ENCODE measurements at regions not wholly inside any gene's neighbourhood (a gene's known extent, or its start where the extent isn't known, plus 50 kb on each side); places are given as distances from the start of the nearest gene placed in this dataset.

GRCh38 chr22:42322562-42322926, 52.1 kb upstream of the TCF20 start:
- H3K4me3 ChIP-seq (ENCODE audit: low read depth, low read length) = no peak overlapping the region
- DNase-seq (ENCODE audit: low read depth) = no peak
- no peak for TF ChIP-seq MAX (IDR thresholded peaks at IDR 0.05; ENCODE audit: low read depth, low read length)
- TF ChIP-seq CTCF (IDR thresholded peaks at IDR 0.05; ENCODE audit: low read depth, low read length) = no peak
- no peak for TF ChIP-seq POLR2A (IDR thresholded peaks at IDR 0.05; ENCODE audit: extremely low read depth, insufficient read length)
- TF ChIP-seq MYC (IDR thresholded peaks at IDR 0.05; ENCODE audit: low read depth, low read length) = no peak

GRCh38 chr22:42321908-42322561, 51.6 kb upstream of the TCF20 start:
- no peak overlapping the region for H3K4me3 ChIP-seq (ENCODE audit: low read depth, low read length)
- no peak for DNase-seq (ENCODE audit: low read depth)
- TF ChIP-seq CTCF (IDR thresholded peaks at IDR 0.05; ENCODE audit: low read depth, low read length) (no peak), MAX (IDR thresholded peaks at IDR 0.05; ENCODE audit: low read depth, low read length) (no peak), MYC (IDR thresholded peaks at IDR 0.05; ENCODE audit: low read depth, low read length) (no peak), POLR2A (IDR thresholded peaks at IDR 0.05; ENCODE audit: extremely low read depth, insufficient read length) (no peak)

- no peak for DNase-seq (ENCODE audit: low read depth)
- TF ChIP-seq MAX (IDR thresholded peaks at IDR 0.05; ENCODE audit: low read depth, low read length) = no peak
- TF ChIP-seq MYC (IDR thresholded peaks at IDR 0.05; ENCODE audit: low read depth, low read length) = no peak
- no peak for TF ChIP-seq POLR2A (IDR thresholded peaks at IDR 0.05; ENCODE audit: extremely low read depth, insufficient read length)
- no peak for TF ChIP-seq CTCF (IDR thresholded peaks at IDR 0.05; ENCODE audit: low read depth, low read length)
- H3K4me3 ChIP-seq (ENCODE audit: low read depth, low read length) = no peak overlapping the region
Measured at GRCh38 chr22:42320443-42321416, 50.3 kb upstream of the TCF20 start.
